Stimulated activated CD4-positive, alpha-beta T cell treated with anti-CD3 and anti-CD28 coated beads, Interleukin-2, amount 100 ng/mL, for 24 hours (primary cell): ENCODE measurements at regions not wholly inside any gene's neighbourhood (a gene's known extent, or its start where the extent isn't known, plus 50 kb on each side); places are given as distances from the start of the nearest gene placed in this dataset.
A peak's percentile ranks its signal among the peaks of the same experiment; 100 is the strongest.
"Not testable (repeated sequence)": the region's sequence is repeated elsewhere in the genome, so short reads cannot be mapped to it uniquely, and the experiment has no call there.

Source experiments
- DNase-seq, 2 donors: peaks; one replicate each; pipeline ENCODE4 v3.0.0-alpha.2; 2020

GRCh38 chr5:50898966-50899365 is 232.5 kb downstream of the PARP8 start:
- no peak for DNase-seq

- DNase-seq: no peak
Measured at GRCh38 chr5:50900952-50901510, 234.6 kb downstream of the PARP8 start.

- no peak for DNase-seq
Measured at GRCh38 chr5:50903651-50904050, 237.2 kb downstream of the PARP8 start.

GRCh38 chr5:50905996-50906570 is 239.6 kb downstream of the PARP8 start:
- no peak for DNase-seq

- not testable (repeated sequence) for DNase-seq
Measured at GRCh38 chr5:50920160-50920559, 253.7 kb downstream of the PARP8 start.

- DNase-seq: no peak
Measured at GRCh38 chr5:50921366-50922133, 255.1 kb downstream of the PARP8 start.

- peak in 1 of 2 donors; percentile 9 for DNase-seq
Measured at GRCh38 chr5:50922134-50922941, 255.9 kb downstream of the PARP8 start.

GRCh38 chr5:50922942-50923767 is 256.7 kb downstream of the PARP8 start:
- DNase-seq: no peak

GRCh38 chr5:50923768-50924494 is 257.5 kb downstream of the PARP8 start:
- DNase-seq: no peak

GRCh38 chr5:50927953-50928352 is 261.5 kb downstream of the PARP8 start:
- DNase-seq: no peak

- no peak for DNase-seq
Measured at GRCh38 chr5:50929174-50929573, 262.7 kb downstream of the PARP8 start.

- no peak for DNase-seq
Measured at GRCh38 chr5:50934343-50934742, 267.9 kb downstream of the PARP8 start.

GRCh38 chr5:50945139-50945538 is 278.7 kb downstream of the PARP8 start:
- no peak for DNase-seq

GRCh38 chr5:50947906-50948683 is 281.7 kb downstream of the PARP8 start:
- DNase-seq: no peak

- DNase-seq: no peak
Measured at GRCh38 chr5:50953290-50953689, 286.9 kb downstream of the PARP8 start.

GRCh38 chr5:50958852-50959457 is 292.5 kb downstream of the PARP8 start:
- no peak for DNase-seq

- peak; percentile 65 to 76 for DNase-seq
Measured at GRCh38 chr5:50962934-50963872, 296.8 kb downstream of the PARP8 start.

GRCh38 chr5:50963971-50964745 is 297.7 kb downstream of the PARP8 start:
- DNase-seq: no peak
